Stimulated activated naive CD4-positive, alpha-beta T cell (primary cell): ENCODE measurements at regions not wholly inside any gene's neighbourhood (a gene's known extent, or its start where the extent isn't known, plus 50 kb on each side); places are given as distances from the start of the nearest gene placed in this dataset.
"Not testable (repeated sequence)": the region's sequence is repeated elsewhere in the genome, so short reads cannot be mapped to it uniquely, and the experiment has no call there.

ENCODE experiments used
- DNase-seq, 6 experiments: peaks; one replicate each; lab custom pipeline; 2025; lab: John Stamatoyannopoulos, UW

DNA sequence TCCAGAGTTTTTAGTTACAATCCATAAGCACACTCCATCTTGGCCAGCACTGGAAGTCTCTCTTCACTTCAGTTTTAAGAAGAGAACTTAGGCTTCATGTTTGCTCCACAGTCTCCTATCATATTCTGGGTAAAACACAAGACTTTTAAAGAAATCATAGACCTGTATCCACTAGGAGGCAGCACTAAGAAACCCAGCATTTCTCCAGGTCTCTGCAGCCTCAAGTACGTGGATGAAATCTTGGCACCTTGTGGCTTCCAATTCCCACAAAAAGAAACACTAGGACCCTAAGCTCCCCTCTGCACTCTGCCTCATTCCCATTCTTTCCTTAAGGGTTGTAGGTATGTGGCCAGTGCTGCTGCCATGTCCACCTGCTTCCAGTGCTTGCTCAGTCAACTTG lies 367.3 kb upstream of the CASK start:
- no peak for DNase-seq

DNA sequence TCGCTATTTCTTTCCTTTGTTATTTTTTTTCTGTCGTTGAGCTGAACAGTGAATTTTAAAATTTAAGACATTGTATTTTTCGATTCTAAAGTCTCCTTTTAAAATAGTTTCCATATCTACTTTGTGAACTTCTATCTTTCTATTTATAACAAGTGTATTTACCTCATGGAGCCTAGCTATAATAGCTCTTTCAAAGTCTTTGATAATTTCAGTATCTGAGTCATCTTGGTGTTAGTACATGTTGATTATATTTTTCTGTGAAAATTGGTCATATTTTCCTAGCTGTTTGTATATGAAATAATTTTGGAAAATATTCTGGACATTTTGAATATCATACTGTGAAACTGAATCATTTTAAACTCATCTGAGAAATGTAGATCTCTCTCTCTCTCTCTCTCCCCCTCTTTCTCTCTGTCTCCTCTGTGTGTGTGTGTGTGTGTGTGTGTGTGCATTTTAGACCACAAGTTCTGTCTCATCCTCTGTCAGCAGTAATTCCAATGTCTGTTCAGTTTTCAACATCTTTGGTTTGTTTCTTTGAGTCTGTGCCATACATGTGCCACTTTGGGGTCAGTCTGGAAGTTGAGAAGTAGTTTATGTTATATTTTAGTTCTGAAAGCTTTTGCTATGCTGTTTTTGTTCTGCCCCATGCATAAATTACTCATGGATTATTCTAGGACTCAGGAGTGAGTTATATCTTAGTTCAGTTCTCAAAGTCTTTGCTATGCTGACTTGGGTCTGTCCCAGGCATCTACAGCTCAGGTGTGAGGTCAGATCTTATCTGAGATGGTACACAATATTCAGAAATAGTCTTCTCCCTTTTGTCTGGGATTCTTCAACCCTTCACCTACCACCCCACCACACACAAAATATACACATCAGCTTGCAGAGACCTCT lies 366.4 kb upstream of the CASK start:
- no peak for DNase-seq

DNA sequence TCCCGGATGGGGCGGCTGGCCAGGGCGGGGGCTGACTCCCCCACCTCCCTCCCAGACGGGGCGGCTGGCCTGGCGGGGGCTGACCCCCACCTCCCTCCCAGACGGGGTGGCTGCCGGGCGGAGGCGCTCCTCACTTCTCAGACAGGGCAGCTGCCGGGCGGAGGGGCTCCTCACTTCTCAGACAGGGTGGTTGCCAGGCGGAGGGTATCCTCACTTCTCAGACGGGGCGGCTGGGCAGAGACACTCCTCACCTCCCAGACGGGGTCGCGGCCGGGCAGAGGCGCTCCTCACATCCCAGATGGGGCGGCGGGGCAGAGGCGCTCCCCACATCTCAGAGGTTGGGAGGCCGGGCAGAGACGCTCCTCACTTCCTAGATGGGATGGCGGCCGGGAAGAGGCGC lies 362.3 kb upstream of the CASK start:
- DNase-seq = not testable (repeated sequence)

DNA sequence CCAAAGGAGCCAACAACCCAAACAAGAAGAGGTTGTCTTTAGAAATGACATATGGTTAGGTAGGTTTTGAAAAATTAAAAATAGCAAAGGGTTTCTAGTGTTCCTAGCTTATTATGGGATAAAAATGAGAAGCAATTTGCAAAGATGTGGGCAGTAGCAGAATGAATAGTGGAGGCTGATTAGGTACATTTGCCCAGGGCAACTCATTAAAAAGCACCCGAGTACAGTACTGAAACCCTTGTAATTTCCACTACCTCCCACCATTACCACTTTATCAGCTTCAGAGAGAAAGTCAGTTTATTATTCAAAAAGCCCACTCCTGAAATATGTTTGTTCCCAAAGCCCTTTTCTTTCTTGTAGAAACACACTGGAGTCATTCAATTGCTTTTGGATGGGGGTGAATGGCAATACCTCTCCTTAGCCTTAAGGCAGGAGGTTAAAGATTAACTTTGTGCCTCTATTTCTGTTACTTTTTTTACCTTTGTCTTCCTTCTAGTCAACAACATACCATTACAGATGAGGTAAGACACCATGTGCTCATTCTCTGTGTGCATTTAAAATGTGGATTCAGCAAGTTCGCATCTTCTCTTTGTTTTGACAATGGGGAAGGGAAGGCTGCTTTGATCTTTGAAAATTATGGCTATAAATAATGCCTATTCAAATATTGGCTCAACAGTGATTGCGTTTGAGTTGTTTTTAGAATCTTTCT lies 353.8 kb upstream of the CASK start:
- no peak for DNase-seq

DNA sequence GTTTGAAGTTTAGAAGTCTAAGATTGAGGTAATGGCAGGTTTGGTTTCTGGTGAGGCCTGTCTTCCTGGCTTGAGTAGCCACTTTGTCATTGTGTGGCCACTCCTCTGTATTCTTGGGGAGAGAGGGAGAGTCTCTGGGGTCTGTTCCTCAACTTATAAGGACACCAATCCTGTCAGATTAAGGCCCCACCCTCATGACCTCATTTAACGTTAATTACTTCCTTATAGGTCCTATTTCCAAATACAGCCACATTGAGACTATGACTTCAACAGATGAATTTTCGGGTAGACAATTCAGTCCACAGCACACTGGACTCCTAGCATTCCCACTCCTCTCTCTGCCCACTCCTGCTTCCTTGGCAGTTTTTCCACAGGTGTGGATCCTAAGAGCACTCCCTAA lies 350.8 kb upstream of the CASK start:
- no peak for DNase-seq

DNA sequence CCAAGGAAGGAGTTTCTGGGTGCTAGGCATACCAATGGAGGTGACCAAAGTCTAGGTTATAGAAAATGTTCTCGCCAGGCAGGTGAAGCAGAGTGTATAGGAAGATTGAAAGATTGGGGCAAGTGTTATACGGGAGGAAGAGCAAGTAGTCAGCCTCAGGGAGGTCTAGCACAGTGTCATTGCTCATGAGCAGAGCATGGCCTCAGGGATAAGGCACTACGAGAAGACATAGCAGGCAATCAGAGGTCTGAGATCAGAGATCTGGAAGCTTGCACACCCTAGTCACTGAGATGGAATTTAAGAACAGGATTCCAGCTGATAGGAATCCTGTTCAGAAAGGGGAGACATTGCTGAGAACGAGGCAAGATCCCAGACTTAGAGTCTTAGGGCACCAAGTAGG lies 350.0 kb upstream of the CASK start:
- DNase-seq = no peak

DNA sequence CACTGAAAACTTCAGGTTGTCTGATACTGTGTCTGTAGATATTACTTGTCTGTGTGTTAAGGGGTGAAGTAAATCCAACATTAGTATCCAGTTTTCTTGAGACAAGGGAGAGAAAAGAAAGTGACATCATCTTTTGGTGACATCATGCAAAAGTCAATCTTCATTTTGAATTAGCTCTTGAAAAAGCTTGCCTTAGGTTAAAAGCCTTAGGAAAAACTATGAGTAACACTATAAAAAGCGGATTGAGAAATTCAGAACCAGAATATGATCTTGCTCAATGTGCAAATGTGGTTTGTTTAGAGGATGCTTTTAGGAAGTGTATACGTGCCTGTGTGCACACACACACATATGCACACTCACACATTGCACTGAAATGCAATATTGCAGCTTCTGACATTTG lies 345.8 kb upstream of the CASK start:
- no peak for DNase-seq

DNA sequence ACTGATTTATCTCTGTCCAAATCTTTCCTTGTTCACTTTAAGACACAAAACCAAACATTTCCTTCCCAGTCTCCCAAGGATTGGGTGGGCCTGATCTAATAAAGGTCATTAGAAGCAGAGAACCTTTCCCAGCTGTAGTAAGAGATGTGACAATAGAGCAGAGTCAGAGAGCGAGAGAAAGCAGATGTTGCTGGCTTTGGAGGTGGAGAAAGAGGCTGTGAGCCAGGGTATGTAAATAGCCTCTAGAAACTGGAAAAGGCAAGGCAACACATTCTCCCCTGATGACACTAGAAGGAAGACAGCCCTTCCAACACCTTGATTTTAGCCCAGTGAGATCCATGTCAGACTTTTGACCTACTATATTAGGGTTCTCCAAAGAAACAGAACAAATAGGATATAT lies 337.5 kb upstream of the CASK start:
- DNase-seq = no peak

DNA sequence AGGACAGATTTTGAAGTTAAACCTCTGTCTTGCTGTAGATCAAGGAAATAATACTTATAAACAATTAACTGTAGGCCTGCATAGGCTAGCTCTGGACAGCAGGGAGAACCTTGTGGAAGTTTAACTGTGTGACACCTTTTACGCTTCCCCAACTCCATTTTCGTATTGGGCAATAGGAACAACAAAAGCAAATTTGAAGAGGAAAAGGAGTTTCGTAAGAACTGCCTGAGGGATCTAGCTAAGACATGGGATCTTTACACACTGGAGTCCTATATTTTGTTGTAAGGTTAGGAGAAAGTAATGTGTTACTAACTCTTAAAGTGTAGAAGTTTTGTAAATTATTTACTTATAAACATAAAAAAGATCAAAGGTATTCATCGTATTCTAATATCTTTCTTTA lies 324.9 kb upstream of the CASK start:
- no peak for DNase-seq

DNA sequence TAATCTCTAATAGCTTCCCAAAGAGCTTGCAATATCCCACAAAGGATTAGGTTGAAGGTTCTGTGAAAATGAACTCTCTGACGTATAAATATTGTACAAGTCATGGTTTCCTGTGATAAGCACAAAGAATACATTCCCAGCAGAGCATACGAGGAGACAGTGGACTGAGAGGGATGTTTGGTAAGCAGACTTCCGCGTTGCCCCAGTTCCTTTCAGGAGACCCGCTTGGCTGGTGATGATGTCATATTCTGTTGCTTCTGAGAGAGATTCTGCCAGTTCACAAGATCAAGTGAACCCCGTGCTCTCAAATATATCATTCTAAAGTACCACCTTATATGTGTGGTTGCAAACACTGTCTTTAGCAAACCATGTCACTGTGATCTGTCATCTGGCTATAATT lies 323.9 kb upstream of the CASK start:
- DNase-seq = no peak

DNA sequence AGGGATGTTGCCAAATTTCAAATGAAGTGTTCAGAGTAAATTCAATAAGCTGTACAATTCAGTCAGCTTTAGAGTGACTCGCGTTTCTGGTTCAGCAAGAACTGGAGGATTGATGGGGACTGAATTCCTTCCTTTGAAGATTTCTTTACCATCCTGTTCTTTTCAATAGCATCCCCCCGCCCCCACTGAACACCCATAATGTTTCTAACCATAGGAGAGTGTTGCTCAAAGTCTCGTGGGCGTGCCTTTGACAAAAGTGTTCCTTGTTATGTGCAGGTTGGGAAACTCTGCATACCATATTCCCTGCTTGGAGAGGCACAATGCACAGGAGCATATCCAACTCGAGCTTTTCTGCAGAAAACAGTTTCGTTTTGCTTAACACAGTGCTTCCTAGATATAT lies 323.5 kb upstream of the CASK start:
- DNase-seq = no peak

DNA sequence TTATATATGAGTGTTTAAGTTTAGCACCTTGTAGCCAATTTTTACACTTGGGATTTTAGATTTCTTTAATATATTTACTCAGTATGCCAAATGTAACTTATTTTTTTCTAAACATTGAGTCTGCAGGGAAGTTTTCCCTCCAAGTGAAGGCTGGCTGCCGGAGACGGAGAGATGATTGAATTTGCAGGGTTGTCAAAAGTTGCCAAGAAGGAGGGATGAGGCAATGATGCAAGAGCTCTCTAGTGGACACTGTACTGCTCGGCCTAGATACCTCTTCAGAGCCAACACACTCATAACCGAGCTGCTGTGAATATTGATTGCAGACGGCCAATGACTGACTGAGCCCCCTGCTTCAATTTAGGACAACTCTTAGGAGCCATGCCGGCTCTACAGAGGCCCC lies 318.6 kb upstream of the CASK start:
- no peak for DNase-seq

DNA sequence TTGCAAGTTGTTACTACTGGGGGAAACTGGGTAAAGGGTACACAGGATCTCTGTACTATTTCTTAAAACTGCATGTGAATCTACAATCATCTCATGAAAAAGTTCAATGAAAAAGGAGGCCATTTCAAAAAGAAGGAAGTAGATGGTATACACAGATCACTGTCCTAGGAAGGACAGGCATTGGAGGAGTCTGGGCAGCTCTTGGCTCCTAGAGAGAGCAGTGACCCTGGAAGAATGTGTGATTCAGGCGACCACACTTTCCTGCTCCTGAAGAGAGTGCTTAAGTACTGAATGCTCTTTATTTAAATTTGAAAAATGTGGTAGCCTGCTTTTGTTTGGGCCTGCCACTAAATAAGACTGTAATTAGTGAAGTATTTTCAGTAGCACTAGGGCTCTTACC lies 318.1 kb upstream of the CASK start:
- DNase-seq = no peak

DNA sequence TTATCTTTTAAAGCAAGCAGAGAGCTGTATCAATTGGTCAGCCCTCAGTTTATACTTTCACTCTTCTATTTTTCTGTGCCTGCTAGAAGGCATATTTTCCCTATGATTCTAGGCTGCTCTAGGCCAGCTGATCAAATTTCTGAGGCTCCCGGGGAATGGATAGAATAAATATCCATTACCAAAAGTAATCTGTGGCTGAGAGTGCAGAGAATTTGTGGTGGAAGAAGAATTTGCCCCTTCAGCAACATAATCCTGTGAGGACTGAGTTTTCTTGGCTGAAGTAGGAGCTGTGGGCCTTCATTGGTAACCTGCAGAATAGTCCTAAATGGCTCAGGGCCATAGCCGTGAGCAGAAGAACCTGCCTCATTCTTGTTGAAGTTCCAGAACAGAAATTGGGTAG lies 314.6 kb upstream of the CASK start:
- no peak for DNase-seq

DNA sequence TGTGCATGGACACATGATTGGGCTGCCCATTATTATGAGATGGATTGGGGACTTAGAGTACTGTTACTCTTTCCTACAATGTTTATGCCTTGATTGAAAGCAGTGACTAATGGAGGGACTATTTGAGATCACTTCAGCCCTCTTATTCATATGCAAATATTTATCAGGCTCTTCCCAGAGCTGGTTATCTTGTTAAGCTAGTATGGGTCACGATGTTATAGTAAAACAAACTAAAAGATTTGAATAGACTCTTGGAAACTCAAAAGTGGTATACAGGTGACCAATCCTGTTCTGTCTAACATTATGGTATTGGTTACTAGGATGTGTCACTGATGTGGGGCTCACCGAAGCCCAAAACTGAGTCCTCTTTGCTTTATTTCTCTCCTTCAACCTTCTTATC lies 306.2 kb upstream of the CASK start:
- no peak for DNase-seq

DNA sequence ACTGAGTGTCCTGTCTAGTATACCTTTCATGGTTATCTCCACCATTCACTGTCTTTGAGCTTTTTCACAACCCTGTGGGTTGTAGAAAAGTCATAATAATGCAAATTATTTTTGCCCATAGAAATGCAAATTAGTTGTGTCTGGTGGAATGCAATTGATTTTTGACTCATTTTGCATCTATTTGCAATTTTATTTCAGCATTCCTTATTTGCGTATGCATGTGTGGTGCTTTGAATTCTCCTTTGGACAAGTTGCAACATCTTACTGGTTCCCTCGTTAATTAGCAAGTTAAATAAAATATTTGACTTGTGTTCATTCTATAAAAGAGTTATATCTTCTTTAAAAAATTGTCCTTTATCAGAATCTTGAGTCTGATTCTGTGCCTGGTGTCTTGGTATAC lies 297.3 kb upstream of the CASK start:
- no peak for DNase-seq

DNA sequence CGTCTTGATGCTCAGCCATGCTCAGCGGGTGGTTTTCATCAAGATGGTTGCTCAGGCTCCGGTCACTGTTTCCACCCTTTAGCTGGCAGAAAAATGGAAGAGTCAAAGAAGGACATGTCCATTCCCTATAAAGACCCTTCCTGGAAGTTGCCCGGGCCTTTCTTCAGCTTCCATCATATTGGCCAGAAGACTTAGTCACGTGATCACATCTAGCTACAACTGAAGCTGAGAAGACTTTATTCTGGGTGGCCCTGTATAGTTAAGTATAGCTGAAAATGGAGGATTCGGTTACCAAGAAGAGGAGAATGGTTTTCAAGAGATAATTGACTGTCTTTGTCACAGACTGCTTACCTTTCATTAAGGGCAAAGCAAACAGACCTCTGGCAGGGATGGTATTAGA lies 296.7 kb upstream of the CASK start:
- DNase-seq = no peak

DNA sequence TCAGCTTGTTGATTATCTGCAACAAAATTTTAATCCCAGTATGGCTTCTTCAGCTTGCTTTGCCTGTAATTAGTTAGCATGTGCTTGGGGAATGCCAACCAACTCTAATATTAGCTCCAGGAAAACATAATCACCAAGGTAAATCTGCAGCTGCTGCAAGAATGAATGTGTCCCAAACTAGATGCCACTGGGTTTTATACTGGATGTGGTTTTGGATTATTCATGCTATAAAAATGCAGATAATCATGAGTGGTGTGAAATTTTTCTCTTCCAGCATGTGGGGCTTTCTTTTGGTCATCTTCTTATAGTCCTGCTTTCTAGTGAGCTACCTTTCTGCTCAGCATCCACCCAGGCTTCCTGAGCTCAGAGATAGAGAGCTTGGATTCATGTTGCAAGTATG lies 295.9 kb upstream of the CASK start:
- DNase-seq = no peak

DNA sequence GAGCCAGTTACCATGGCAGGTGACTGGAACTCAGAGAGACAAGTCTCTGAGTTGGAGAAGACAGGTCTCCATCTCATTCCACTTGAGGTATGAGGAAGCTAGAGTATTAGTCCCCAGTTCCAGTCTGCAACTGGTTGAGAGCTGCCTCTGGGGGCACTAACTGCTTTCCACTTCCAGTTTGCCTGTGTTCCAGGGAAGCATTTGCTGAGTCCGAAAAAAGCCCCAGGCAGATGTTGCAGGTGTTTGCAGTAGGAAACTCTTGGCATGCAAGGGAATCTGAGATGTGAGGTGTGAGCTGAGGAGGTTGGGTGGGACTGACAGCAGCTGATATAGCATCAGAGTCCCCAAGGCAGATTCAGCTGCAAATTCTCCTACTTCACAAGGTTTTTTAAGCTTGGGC lies 272.2 kb upstream of the CASK start:
- no peak for DNase-seq

DNA sequence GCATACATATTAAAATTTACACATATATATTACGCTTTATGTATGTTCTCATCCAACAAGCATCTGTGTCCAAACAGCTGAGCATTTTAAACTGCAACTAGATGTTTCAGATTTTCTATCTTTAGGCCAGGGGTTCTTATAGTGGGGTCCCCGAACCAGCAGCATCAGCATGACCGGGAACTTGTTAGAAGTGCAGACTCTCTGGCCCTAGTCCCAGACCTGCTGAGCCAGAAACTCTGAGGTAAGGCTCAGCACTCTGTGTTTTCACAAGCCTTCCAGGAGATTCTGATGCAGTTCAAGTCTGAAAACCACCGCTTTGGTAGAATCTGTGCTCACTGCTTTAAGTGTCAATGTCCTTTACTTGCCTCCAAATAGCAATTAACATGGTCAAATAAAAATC lies 266.2 kb upstream of the CASK start:
- DNase-seq = no peak

DNA sequence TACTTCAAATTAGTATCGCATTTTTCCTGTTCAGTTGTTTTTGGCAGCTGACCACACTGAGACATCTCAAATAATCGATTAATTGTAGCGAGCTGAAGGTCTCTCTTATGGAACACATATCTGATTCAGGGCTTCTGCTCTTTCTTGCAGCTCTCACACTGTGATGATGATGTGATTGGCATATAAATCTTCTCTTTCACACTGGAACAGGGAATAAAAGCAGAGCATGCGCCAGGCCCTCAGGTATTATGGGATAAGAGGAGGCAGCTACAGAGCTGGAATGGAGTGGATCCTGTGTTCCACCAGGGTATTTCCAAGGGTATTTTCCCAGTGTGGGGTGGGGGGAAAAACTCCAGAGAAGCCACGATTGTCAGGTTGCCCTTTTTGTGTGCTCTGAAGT lies 265.4 kb upstream of the CASK start:
- no peak for DNase-seq

DNA sequence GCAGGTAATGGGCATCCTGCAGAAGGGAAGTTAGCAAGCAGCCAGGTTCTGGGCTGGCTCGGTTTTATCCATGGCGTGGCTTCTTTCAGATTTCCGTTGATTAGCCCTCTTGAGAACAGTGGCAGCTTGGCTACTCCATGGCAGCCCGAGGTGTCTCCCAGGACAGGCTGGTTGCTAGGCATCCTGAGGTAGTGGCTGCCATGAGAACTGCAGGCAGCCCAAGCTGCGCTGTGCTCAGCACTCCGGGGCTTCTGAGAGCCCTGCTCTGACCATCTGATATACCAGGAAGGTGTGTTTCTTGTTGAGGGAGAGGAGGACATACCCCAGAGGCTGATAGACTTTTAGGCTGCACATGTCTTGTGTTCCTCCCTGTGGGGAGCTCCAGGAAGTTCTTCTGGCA lies 253.4 kb upstream of the CASK start:
- DNase-seq = no peak

DNA sequence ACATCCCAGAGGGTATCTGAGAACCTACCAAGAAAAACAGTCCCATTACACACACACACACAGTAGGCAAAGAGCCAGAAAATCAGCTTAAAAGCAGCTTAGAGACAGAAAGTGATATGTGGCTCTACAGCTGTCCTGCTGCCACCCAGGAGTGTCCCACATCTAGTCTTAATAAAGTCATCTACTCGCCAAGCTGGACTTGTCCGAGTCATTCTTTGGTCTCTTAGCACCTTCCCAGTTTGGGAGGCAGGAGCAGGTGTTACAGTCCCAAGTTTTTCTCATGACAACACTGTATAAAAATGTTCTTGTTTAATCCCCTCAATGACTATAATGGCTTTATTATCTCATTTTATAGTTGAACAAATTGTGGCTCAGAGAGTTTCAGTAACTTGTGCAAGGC lies 252.5 kb upstream of the CASK start:
- DNase-seq = no peak

DNA sequence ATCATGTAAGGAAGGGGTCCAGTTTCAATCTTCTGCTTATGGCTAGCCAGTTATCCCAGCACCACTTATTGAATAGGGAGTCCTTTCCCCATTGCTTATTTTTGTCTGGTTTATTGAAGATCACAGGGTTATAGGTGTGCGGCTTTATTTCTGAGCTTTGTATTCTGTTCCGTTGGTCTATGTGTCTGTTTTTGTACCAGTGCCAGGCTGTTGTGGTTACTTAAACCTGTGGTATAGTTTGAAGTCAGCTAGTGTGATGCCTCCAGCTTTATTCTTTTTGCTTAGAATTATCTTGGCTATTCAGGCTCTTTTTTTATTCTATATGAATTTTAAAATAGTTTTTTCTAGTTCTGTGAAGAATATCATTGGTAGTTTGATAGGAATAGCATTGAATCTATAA lies 234.6 kb upstream of the CASK start:
- DNase-seq = peak in 1 of 6 experiments; percentile 3
